ENCODE measurements at regions not wholly inside any gene's neighbourhood (a gene's known extent, or its start where the extent isn't known, plus 50 kb on each side); places are given as distances from the start of the nearest gene placed in this dataset.

- TF ChIP-seq CTCF (conservative IDR thresholded peaks at IDR 0.05; ENCODE audit: low read depth in 2 of 2), result no peak
- no peak for TF ChIP-seq POLR2AphosphoS5 (IDR thresholded peaks at IDR 0.05; ENCODE audit: low read depth)
- TF ChIP-seq EZH2phosphoT487 (IDR thresholded peaks at IDR 0.05; ENCODE audit: unreplicated experiment), result no peak
These were observed 374.9 kb upstream of the TGFBR2 start for GRCh38 chr3:30231277-30232141.

All from GM23338 (cell line).